ENCODE measurements at regions not wholly inside any gene's neighbourhood (a gene's known extent, or its start where the extent isn't known, plus 50 kb on each side); places are given as distances from the start of the nearest gene placed in this dataset.
"Not testable (repeated sequence)": the region's sequence is repeated elsewhere in the genome, so short reads cannot be mapped to it uniquely, and the experiment has no call there.

DNA sequence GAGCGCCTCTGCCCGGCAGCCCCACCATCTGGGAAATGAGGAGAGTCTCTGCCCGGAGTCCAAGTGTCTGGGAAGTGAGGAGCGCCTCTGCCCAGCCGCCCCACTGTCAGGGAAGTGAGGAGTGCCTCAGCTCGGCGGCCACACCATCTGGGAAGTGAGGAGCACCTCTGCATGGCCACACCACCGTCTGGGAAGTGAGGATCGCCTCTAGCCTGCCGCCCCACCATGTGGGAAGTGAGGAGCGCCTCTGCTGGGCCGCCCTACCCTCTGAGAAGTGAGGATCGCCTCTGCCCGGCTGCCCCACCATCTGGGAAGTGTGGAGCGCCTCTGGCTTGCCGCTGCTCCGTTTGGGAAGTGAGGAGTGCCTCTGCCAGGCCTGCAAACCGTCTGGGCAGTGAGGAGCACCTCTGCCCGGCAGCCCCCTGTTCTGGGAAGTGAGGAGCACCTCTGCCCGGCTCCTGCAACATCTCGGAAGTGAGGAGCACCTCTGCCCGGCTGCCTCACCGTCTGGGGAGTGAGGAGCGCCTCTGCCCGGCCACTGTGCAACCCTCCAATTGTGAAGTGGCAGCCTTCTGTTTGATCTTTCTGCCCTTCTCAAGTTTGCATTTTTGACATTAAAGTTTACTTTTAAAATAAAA lies 60.8 kb upstream of the CEACAM21 start:
- H3K4me3 ChIP-seq (replicated peaks; ENCODE audit: low read depth, low read length), result no peak overlapping the region
- TF ChIP-seq, protein P1, sequence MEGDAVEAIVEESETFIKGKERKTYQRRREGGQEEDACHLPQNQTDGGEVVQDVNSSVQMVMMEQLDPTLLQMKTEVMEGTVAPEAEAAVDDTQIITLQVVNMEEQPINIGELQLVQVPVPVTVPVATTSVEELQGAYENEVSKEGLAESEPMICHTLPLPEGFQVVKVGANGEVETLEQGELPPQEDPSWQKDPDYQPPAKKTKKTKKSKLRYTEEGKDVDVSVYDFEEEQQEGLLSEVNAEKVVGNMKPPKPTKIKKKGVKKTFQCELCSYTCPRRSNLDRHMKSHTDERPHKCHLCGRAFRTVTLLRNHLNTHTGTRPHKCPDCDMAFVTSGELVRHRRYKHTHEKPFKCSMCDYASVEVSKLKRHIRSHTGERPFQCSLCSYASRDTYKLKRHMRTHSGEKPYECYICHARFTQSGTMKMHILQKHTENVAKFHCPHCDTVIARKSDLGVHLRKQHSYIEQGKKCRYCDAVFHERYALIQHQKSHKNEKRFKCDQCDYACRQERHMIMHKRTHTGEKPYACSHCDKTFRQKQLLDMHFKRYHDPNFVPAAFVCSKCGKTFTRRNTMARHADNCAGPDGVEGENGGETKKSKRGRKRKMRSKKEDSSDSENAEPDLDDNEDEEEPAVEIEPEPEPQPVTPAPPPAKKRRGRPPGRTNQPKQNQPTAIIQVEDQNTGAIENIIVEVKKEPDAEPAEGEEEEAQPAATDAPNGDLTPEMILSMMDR (IDR thresholded peaks at IDR 0.05; ENCODE audit: low read depth, low read length, missing control alignments), result no peak
- no peak for DNase-seq (ENCODE audit: extremely low read depth, low read depth)

DNA sequence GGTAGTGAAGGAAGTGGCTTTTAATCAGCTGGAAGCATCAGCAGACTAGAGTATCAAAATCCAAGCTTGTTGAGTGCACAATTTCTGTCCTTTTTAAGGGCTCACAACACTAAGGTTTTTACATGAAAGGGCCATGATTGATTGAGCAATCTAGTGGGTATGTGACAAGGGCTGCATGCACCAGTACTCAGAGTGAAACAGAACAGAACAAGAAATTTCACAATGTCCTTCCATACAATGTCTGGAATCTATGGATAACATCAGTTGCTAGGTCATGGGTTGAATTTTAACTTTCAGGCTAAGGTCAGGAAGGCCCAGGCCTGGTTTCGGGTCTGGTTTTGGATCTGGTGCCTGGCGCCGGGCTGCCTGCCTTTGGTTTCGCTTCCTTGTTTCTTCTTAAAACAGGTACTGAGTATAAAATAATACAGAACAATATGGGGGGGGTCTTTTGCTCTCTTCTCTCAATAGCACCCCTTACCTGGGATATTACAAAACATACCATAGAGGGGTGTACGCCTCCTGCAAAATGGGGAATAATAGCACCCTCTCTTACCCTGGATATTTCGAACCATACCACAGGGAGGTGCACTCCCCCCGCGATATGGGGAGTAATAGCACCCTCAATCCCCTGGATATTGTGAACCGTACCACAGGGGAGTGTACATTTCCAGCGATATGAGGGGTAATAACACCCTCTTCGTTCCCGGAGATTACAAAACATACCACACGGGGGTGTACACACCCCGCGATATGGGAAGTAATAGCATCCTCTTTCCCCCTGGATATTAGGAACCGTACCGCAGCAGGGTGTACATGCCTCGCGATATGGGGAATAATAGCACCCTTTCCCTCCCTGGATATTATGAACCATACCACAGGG lies 59.4 kb upstream of the CEACAM21 start:
- H3K4me3 ChIP-seq (replicated peaks; ENCODE audit: low read depth, low read length); DNase-seq (ENCODE audit: extremely low read depth, low read depth): not testable (repeated sequence)

DNA sequence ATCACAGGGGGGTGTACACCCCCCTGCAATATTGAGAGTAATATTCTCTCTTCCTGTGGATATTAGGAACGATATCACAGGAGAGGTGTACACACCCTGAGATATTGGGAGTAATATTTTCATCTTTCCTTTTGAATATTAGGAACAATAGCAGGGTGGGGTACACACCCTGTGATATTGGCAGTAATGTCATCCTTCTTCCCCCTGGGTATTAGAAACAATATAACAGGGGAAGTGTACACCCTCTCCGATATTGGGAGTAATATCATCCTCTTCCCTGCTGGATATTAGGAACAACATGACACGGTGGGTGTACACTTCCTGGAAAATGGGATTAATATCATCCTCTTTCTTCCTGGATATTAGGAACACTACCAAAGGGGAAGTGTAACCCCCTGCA lies 57.8 kb upstream of the CEACAM21 start:
- H3K4me3 ChIP-seq (replicated peaks; ENCODE audit: low read depth, low read length), result no peak overlapping the region
- TF ChIP-seq, protein P1 (IDR thresholded peaks at IDR 0.05; ENCODE audit: low read depth, low read length, missing control alignments), result no peak
- no peak for DNase-seq (ENCODE audit: extremely low read depth, low read depth)

DNA sequence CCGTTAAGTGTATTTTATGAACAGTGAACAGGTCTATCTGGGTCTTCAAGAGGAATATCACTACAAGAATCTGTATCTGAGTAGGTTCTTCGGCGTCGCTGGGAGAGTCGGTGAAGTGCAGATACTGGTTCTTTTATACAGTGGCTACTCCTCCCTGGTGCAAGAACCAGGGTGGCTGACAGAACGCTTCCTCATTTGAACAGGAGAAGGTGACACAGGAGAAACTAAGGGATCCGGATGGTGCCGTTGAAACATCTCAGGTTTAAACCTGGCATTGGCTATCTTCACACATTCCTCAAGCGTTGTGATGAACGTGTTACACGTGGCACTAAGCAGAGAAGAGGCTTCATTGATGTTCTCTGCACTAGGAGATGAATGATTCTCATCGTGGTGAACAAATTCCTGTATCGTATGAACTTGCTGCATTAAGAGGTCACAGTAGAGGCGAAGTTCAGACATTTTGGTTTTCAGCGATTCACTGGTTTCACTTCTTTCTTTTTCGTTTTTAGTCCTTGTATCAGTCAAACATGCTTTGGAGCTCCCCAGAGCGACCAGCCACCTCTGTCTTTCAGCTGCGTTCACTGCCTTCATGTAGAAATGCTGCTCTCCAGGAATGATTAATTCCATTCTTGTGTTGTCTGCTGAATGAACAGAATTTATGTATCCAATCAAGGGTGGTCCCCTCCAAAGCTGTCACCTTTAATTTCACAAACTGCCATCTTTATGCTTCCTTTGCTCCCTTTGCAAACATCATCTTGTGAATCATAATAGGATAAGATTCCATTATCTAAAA lies 54.6 kb upstream of the CEACAM21 start:
- not testable (repeated sequence) for H3K4me3 ChIP-seq (replicated peaks; ENCODE audit: low read depth, low read length); DNase-seq (ENCODE audit: extremely low read depth, low read depth)

DNA sequence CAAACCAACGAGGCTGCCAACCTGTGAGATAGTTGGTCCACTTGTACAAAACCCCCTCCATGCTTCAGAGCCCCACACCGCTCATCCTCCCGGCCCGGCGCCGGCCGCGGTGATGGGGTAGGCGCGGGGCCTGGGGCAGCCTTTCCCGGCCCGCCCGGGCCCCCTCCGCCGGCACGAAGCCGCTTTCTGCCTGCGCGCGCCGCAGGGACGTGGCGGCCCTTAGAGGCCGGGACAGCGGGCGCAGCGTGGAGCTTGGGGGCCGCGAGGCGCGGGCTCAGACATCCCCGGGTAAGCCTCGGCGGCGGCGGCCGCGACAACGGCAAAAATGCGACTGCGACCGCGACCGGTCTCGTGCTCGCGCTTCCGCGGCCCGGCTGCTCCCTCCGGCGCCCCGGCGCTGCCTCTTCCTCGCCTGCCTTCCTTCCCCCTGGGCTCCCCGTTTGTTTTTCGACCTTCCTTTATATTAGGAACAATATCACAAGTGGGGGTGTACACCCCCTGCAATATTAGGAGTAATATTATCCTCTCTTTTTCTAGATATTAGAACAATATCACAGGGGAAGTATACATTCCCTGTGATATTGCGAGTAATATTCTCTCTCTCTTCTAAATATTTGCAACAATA lies 53.9 kb upstream of the CEACAM21 start:
- peak overlapping the region; percentile 8; the same call in 1 of the 2 replicates for H3K4me3 ChIP-seq (replicated peaks; ENCODE audit: low read depth, low read length)
- TF ChIP-seq, protein P1 (IDR thresholded peaks at IDR 0.05; ENCODE audit: low read depth, low read length, missing control alignments), result no peak
- no peak for DNase-seq (ENCODE audit: extremely low read depth, low read depth)

DNA sequence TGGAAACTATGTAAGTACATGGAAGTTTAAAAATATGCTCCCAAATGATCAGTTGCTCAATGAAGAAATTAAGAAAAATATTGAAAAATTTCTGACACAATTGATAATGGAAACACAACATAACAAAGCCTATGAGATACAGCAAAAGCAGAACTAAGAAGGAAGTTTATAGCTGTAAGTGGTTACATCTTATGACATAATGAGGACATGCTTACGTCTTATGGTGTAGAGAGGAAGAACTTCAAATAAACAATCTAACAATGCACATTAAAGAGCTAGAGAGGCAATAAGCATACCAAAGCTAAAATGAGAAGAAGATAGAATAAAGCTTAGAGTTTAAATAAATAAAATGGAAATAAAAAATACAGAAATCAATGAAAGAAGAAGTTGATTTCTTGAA lies 50.0 kb upstream of the CEACAM21 start:
- no peak overlapping the region for H3K4me3 ChIP-seq (replicated peaks; ENCODE audit: low read depth, low read length)
- TF ChIP-seq, protein P1 (IDR thresholded peaks at IDR 0.05; ENCODE audit: low read depth, low read length, missing control alignments), result no peak
- no peak for DNase-seq (ENCODE audit: extremely low read depth, low read depth)
